SU-DHL-6 (cell line): ENCODE measurements at regions not wholly inside any gene's neighbourhood (a gene's known extent, or its start where the extent isn't known, plus 50 kb on each side); places are given as distances from the start of the nearest gene placed in this dataset.
"Not testable (repeated sequence)": the region's sequence is repeated elsewhere in the genome, so short reads cannot be mapped to it uniquely, and the experiment has no call there.

Source experiments
- H2AFZ ChIP-seq: fragments of 200-600 bp; sonication (generic); 2 replicates; pipeline ENCODE4 v1.6.1; 2014; ENCODE audit warnings: low read depth, mild to moderate bottlenecking, moderate library complexity, mixed read lengths, antibody characterized with exemption, low read length; ENCODE audit not compliant: severe bottlenecking
- H3F3A ChIP-seq: fragments of 200-600 bp; shearing (Covaris generic); 2 replicates; pipeline ENCODE4 v1.6.0; 2016; ENCODE audit warnings: antibody characterized with exemption, mild to moderate bottlenecking; ENCODE audit not compliant: insufficient read depth
- H3K27ac ChIP-seq: fragments of 200-600 bp; sonication (generic); 2 replicates; pipeline ENCODE4 v1.5.1; 2016; ENCODE audit warnings: low read depth, mild to moderate bottlenecking, low read length, moderate library complexity, mixed read lengths
- H3K27me3 ChIP-seq: fragments of 200-600 bp; sonication (generic), shearing (Covaris generic); 2 replicates; pipeline ENCODE4 v1.6.0; 2014; ENCODE audit warnings: mild to moderate bottlenecking, low read length
- H3K36me3 ChIP-seq: fragments of 200-600 bp; sonication (generic); 2 replicates; pipeline ENCODE4 v1.6.1; 2014; ENCODE audit warnings: mild to moderate bottlenecking, low read length, mixed read lengths
- H3K4me2 ChIP-seq: fragments of 300-600, 200-600 bp; shearing (Covaris generic), sonication (generic); 2 replicates; pipeline ENCODE4 v1.6.0; 2014; ENCODE audit warnings: low read length, low read depth, mild to moderate bottlenecking; ENCODE audit not compliant: poor library complexity, severe bottlenecking
- H3K4me3 ChIP-seq: fragments of 200-600 bp; sonication (generic); 2 replicates; pipeline ENCODE4 v1.5.1; 2014; ENCODE audit warnings: antibody characterized with exemption, low read length, mild to moderate bottlenecking, mixed read lengths; ENCODE audit not compliant: insufficient read depth, poor library complexity, severe bottlenecking
- H3K79me2 ChIP-seq: fragments of 200-600 bp; sonication (generic); 2 replicates; pipeline ENCODE4 v1.6.1; 2014; ENCODE audit warnings: mild to moderate bottlenecking, low read length, moderate library complexity; ENCODE audit not compliant: insufficient read depth
- H3K9ac ChIP-seq: fragments of 200-600 bp; sonication (generic); 2 replicates; pipeline ENCODE4 v1.7.0; 2014; ENCODE audit warnings: mild to moderate bottlenecking, low read length
- H3K9me2 ChIP-seq: fragments of 200-600 bp; sonication (generic); replicated peaks from 2 replicates; pipeline ENCODE4 v1.6.1; 2014; ENCODE audit warnings: low read length; ENCODE audit not compliant: insufficient read depth
- H3K9me3 ChIP-seq: fragments of 200-600 bp; sonication (generic); 2 replicates; pipeline ENCODE4 v1.6.1; 2014; ENCODE audit warnings: low read length, mixed read lengths; ENCODE audit not compliant: insufficient read depth
- H4K20me1 ChIP-seq: fragments of 200-600 bp; sonication (generic); 2 replicates; pipeline ENCODE4 v1.6.1; 2014; ENCODE audit warnings: low read depth, mild to moderate bottlenecking, antibody characterized with exemption, low read length, moderate library complexity, mixed read lengths
- CTCF ChIP-seq: fragments of 200-600 bp; sonication (generic); IDR thresholded peaks from one replicate; pipeline ENCODE4 v1.5.1; 2017; ENCODE audit warnings: antibody characterized with exemption, mild to moderate bottlenecking, low read length, moderate library complexity; ENCODE audit not compliant: insufficient read depth, poor library complexity, severe bottlenecking
- EZH2phosphoT487 ChIP-seq: fragments of 200-600 bp; sonication (generic), shearing (Covaris generic); conservative IDR thresholded peaks from 2 replicates; pipeline ENCODE4 v1.6.1; 2018; ENCODE audit warnings: mild to moderate bottlenecking, antibody characterized with exemption, low read length, moderate library complexity, mixed read lengths

GRCh38 chr11:44387825-44388224 is 77.9 kb upstream of the ALX4 start:
- TF ChIP-seq CTCF: no peak
- no peak for TF ChIP-seq EZH2phosphoT487
- peaks cover 5% of the 10 kb centered on the region; the same call in 1 of the 2 replicates for H3K9me3 ChIP-seq
- no peaks in the 10 kb centered on the region for H3K36me3 ChIP-seq
- H3K79me2 ChIP-seq: no peaks in the 10 kb centered on the region
- H3F3A ChIP-seq: no peaks in the 10 kb centered on the region
- no peaks in the 10 kb centered on the region for H3K27me3 ChIP-seq
- H3K4me2 ChIP-seq: no peak overlapping the region
- no peak overlapping the region for H3K9ac ChIP-seq
- no peaks in the 10 kb centered on the region for H3K9me2 ChIP-seq
- no peak overlapping the region for H2AFZ ChIP-seq
- H3K4me3 ChIP-seq: no peak overlapping the region
- H4K20me1 ChIP-seq: no peaks in the 10 kb centered on the region
- no peak overlapping the region for H3K27ac ChIP-seq

- Histone ChIP-seq H3K4me2 (no peak overlapping the region), H4K20me1 (no peaks in the 10 kb centered on the region), H3K27me3 (no peaks in the 10 kb centered on the region), H3K9me3 (peaks cover 5% of the 10 kb centered on the region; the same call in 1 of the 2 replicates), H2AFZ (no peak overlapping the region), H3K9me2 (no peaks in the 10 kb centered on the region), H3K79me2 (no peaks in the 10 kb centered on the region), H3K36me3 (no peaks in the 10 kb centered on the region), H3K27ac (no peak overlapping the region), H3K9ac (no peak overlapping the region), H3F3A (no peaks in the 10 kb centered on the region), H3K4me3 (no peak overlapping the region)
- TF ChIP-seq EZH2phosphoT487 (no peak), CTCF (no peak)
Measured at GRCh38 chr11:44388828-44389657, 79.1 kb upstream of the ALX4 start.

- no peaks in the 10 kb centered on the region for H3K9me2 ChIP-seq
- no peak overlapping the region for H3K4me2 ChIP-seq
- no peaks in the 10 kb centered on the region for H3F3A ChIP-seq
- no peaks in the 10 kb centered on the region for H3K36me3 ChIP-seq
- H3K27ac ChIP-seq: no peak overlapping the region
- H3K9ac ChIP-seq: no peak overlapping the region
- H3K27me3 ChIP-seq: no peaks in the 10 kb centered on the region
- H3K79me2 ChIP-seq: no peaks in the 10 kb centered on the region
- H3K9me3 ChIP-seq: peaks cover 5% of the 10 kb centered on the region; the same call in 1 of the 2 replicates
- no peak overlapping the region for H3K4me3 ChIP-seq
- H2AFZ ChIP-seq: no peak overlapping the region
- no peaks in the 10 kb centered on the region for H4K20me1 ChIP-seq
- no peak for TF ChIP-seq CTCF
- TF ChIP-seq EZH2phosphoT487: no peak
Measured at GRCh38 chr11:44389963-44390605, 80.1 kb upstream of the ALX4 start.

GRCh38 chr11:44391004-44391403 is 81.1 kb upstream of the ALX4 start:
- not testable (repeated sequence) for H4K20me1 ChIP-seq, H3K9ac ChIP-seq, H3K27me3 ChIP-seq, H3K9me3 ChIP-seq, H3K79me2 ChIP-seq, H3K36me3 ChIP-seq, H2AFZ ChIP-seq, H3K27ac ChIP-seq, H3F3A ChIP-seq, H3K9me2 ChIP-seq, H3K4me3 ChIP-seq, H3K4me2 ChIP-seq

GRCh38 chr11:44396746-44397145 is 86.8 kb upstream of the ALX4 start:
- not testable (repeated sequence) for H3K36me3 ChIP-seq, H3K27me3 ChIP-seq, H3K4me2 ChIP-seq, H3K9me3 ChIP-seq, H3K9ac ChIP-seq, H3K79me2 ChIP-seq, H3F3A ChIP-seq, H3K27ac ChIP-seq, H3K9me2 ChIP-seq, H3K4me3 ChIP-seq, H4K20me1 ChIP-seq, H2AFZ ChIP-seq
